Endodermal cell (in vitro differentiated cells): ENCODE measurements at regions not wholly inside any gene's neighbourhood (a gene's known extent, or its start where the extent isn't known, plus 50 kb on each side); places are given as distances from the start of the nearest gene placed in this dataset.

ENCODE experiments used
- DNase-seq: peaks from one replicate; pipeline ENCODE4 v3.0.0-alpha.2; 2017
- H3K27ac ChIP-seq: 2 replicates; pipeline ENCODE4 v1.5.1; 2013; ENCODE audit warnings: mild to moderate bottlenecking, low read depth, low read length, moderate library complexity
- H3K27me3 ChIP-seq: 2 replicates; pipeline ENCODE4 v1.6.1; 2013; ENCODE audit warnings: mild to moderate bottlenecking, low read length, moderate library complexity; ENCODE audit not compliant: insufficient read depth, control insufficient read depth, poor library complexity, severe bottlenecking
- H3K36me3 ChIP-seq: 2 replicates; pipeline ENCODE4 v1.7.0; 2013; ENCODE audit warnings: mild to moderate bottlenecking, low read length, moderate library complexity; ENCODE audit not compliant: control insufficient read depth, insufficient read depth
- H3K4me1 ChIP-seq: one replicate; pipeline ENCODE4 v1.7.0; 2013; ENCODE audit warnings: low read length; ENCODE audit not compliant: control insufficient read depth, insufficient read depth
- H3K4me3 ChIP-seq: 2 replicates; pipeline ENCODE4 v1.5.1; 2013; ENCODE audit warnings: mild to moderate bottlenecking, low read length, moderate library complexity
- H3K9ac ChIP-seq: 2 replicates; pipeline ENCODE4 v1.6.1; 2013; ENCODE audit warnings: mild to moderate bottlenecking, low read length, moderate library complexity; ENCODE audit not compliant: poor library complexity, severe bottlenecking; ENCODE audit errors: extremely low read depth
- H3K9me3 ChIP-seq: 2 replicates; pipeline ENCODE4 v1.6.1; 2013; ENCODE audit warnings: mild to moderate bottlenecking, low read length, moderate library complexity; ENCODE audit not compliant: control insufficient read depth
- H3K27ac Mint-ChIP-seq: 2 replicates; pipeline ENCODE4 v1.8.0; 2020; ENCODE audit warnings: mixed read lengths
- H3K27me3 Mint-ChIP-seq: 2 replicates; pipeline ENCODE4 v1.8.0; 2021; ENCODE audit warnings: mild to moderate bottlenecking, mixed read lengths; ENCODE audit not compliant: insufficient read depth
- H3K36me3 Mint-ChIP-seq: 2 replicates; pipeline ENCODE4 v1.8.0; 2020; ENCODE audit warnings: low read depth, mixed read lengths
- H3K4me1 Mint-ChIP-seq: 2 replicates; pipeline ENCODE4 v1.8.0; 2020; ENCODE audit warnings: mixed read lengths
- H3K4me3 Mint-ChIP-seq: 2 replicates; pipeline ENCODE4 v1.8.0; 2020; ENCODE audit warnings: mild to moderate bottlenecking, moderate library complexity, mixed read lengths
- H3K9me3 Mint-ChIP-seq: 2 replicates; pipeline ENCODE4 v1.8.0; 2020; ENCODE audit warnings: mild to moderate bottlenecking, mixed read lengths
- CTCF ChIP-seq: fragments of 200-600 bp; sonication (generic); conservative IDR thresholded peaks from 2 replicates; pipeline ENCODE4 v1.5.0; 2021; ENCODE audit warnings: antibody characterized with exemption, mild to moderate bottlenecking
- WGBS, 2 experiments: methylation state at CpG; one replicate each; pipeline versions ENCODE4 v1.1.5 to v1.1.7; 2013; ENCODE audit warnings: missing lambda C conversion rate in 2 of 2, mixed read lengths in 1 of 2; ENCODE audit not compliant: insufficient coverage in 1 of 2, insufficient read length in 1 of 2; 5-methylcytosine and 5-hydroxymethylcytosine counted together

- Mint-ChIP-seq H3K27ac (no peak overlapping the region), H3K9me3 (peaks cover 2% of the 10 kb centered on the region), H3K36me3 (no peaks in the 10 kb centered on the region), H3K4me3 (no peak overlapping the region), H3K4me1 (no peaks in the 10 kb centered on the region), H3K27me3 (no peaks in the 10 kb centered on the region)
- no peak overlapping the region for H3K9ac ChIP-seq
- no peak for DNase-seq
- H3K27ac ChIP-seq, result no peak overlapping the region
- no peak for TF ChIP-seq CTCF
- no peaks in the 10 kb centered on the region for H3K4me1 ChIP-seq
- no peak overlapping the region for H3K4me3 ChIP-seq
- WGBS, 2 experiments, result 96 to 100% methylated on average over 1 to 2 of the region's 2 CpGs
- H3K9me3 ChIP-seq, result no peaks in the 10 kb centered on the region
- no peaks in the 10 kb centered on the region for H3K36me3 ChIP-seq
- H3K27me3 ChIP-seq, result no peaks in the 10 kb centered on the region
Measured at GRCh38 chr14:61965030-61965745, 203.0 kb downstream of the SNAPC1 start.

GRCh38 chr14:61968207-61968606, 206.0 kb downstream of the SNAPC1 start:
- H3K27ac Mint-ChIP-seq, result no peak overlapping the region
- Histone ChIP-seq H3K9me3 (no peaks in the 10 kb centered on the region), H3K4me3 (no peak overlapping the region), H3K4me1 (no peaks in the 10 kb centered on the region), H3K27ac (no peak overlapping the region), H3K9ac (no peak overlapping the region), H3K36me3 (no peaks in the 10 kb centered on the region), H3K27me3 (no peaks in the 10 kb centered on the region)
- no peaks in the 10 kb centered on the region for H3K9me3 Mint-ChIP-seq
- TF ChIP-seq CTCF, result no peak
- H3K4me1 Mint-ChIP-seq, result no peaks in the 10 kb centered on the region
- WGBS, 2 experiments, result 98 to 100% methylated on average over 2 of the region's 2 CpGs
- DNase-seq, result no peak
- no peak overlapping the region for H3K4me3 Mint-ChIP-seq
- H3K27me3 Mint-ChIP-seq, result no peaks in the 10 kb centered on the region
- H3K36me3 Mint-ChIP-seq, result no peaks in the 10 kb centered on the region

- no peak overlapping the region for H3K4me3 Mint-ChIP-seq
- 82 to 87% methylated on average over 2 of the region's 3 CpGs for WGBS, 2 experiments
- DNase-seq, result no peak
Measured at GRCh38 chr14:61972711-61973110, 210.5 kb downstream of the SNAPC1 start.

More at GRCh38 chr14:61972711-61973110, 210.5 kb downstream of the SNAPC1 start:
- Histone ChIP-seq H3K27me3 (no peaks in the 10 kb centered on the region), H3K27ac (no peak overlapping the region), H3K4me3 (no peak overlapping the region), H3K4me1 (no peaks in the 10 kb centered on the region), H3K9me3 (peaks cover 22% of the 10 kb centered on the region), H3K36me3 (no peaks in the 10 kb centered on the region), H3K9ac (no peak overlapping the region)
- Mint-ChIP-seq H3K36me3 (no peaks in the 10 kb centered on the region), H3K27me3 (no peaks in the 10 kb centered on the region), H3K27ac (no peak overlapping the region), H3K9me3 (peaks cover 37% of the 10 kb centered on the region), H3K4me1 (no peaks in the 10 kb centered on the region)
- no peak for TF ChIP-seq CTCF
